DMS153 treated with DMSO at 0.1 percent for 48 hours (cell line): ENCODE measurements at regions not wholly inside any gene's neighbourhood (a gene's known extent, or its start where the extent isn't known, plus 50 kb on each side); places are given as distances from the start of the nearest gene placed in this dataset.
A peak's percentile ranks its signal among the peaks of the same experiment; 100 is the strongest.

Experiments used
- DNase-seq: peaks from one replicate; lab custom pipeline; 2025; ENCODE audit not compliant: unreplicated experiment; lab: John Stamatoyannopoulos, UW

- DNase-seq: no peak
Measured at GRCh38 chr17:73753751-73754496, 109.7 kb upstream of the SDK2 start.

GRCh38 chr17:73754886-73755400 is 110.7 kb upstream of the SDK2 start:
- DNase-seq: no peak

GRCh38 chr17:73757420-73757819 is 113.2 kb upstream of the SDK2 start:
- DNase-seq: peak; percentile 72

- DNase-seq: no peak
Measured at GRCh38 chr17:73758245-73758644, 114.0 kb upstream of the SDK2 start.

- DNase-seq: no peak
Measured at GRCh38 chr17:73759324-73759723, 115.1 kb upstream of the SDK2 start.

- DNase-seq: peak; percentile 80
Measured at GRCh38 chr17:73759734-73760438, 115.6 kb upstream of the SDK2 start.

GRCh38 chr17:73760439-73760758 is 116.2 kb upstream of the SDK2 start:
- peak; percentile 78 for DNase-seq

GRCh38 chr17:73765824-73766563 is 121.7 kb upstream of the SDK2 start:
- no peak for DNase-seq

GRCh38 chr17:73767696-73768095 is 123.5 kb upstream of the SDK2 start:
- no peak for DNase-seq

GRCh38 chr17:73768691-73769090 is 124.4 kb upstream of the SDK2 start:
- no peak for DNase-seq

- no peak for DNase-seq
Measured at GRCh38 chr17:73769479-73769878, 125.2 kb upstream of the SDK2 start.

- DNase-seq: peak; percentile 56
Measured at GRCh38 chr17:73770115-73770848, 126.0 kb upstream of the SDK2 start.

- no peak for DNase-seq
Measured at GRCh38 chr17:73770849-73771229, 126.6 kb upstream of the SDK2 start.

- no peak for DNase-seq
Measured at GRCh38 chr17:73772107-73772705, 128.0 kb upstream of the SDK2 start.

- DNase-seq: no peak
Measured at GRCh38 chr17:73773702-73774101, 129.5 kb upstream of the SDK2 start.

- no peak for DNase-seq
Measured at GRCh38 chr17:73774852-73775251, 130.6 kb upstream of the SDK2 start.

GRCh38 chr17:73776351-73777130 is 132.3 kb upstream of the SDK2 start:
- DNase-seq: no peak

- no peak for DNase-seq
Measured at GRCh38 chr17:73777131-73777449, 132.8 kb upstream of the SDK2 start.

GRCh38 chr17:73782231-73782630 is 138.0 kb upstream of the SDK2 start:
- DNase-seq: no peak
